ENCODE measurements at regions not wholly inside any gene's neighbourhood (a gene's known extent, or its start where the extent isn't known, plus 50 kb on each side); places are given as distances from the start of the nearest gene placed in this dataset.

GRCh38 chr5:113675166-113675565 is 161.7 kb downstream of the YTHDC2 start:
- no TSS peak for BruUV-seq (replicated peaks)
- POLR2A ChIA-PET = no interaction called here
- H3K27ac ChIP-seq (ENCODE audit: extremely low read depth, low read depth, low read length) = no peak overlapping the region
- in situ Hi-C loops (cut with MboI) = loop anchor here (25.0 kb wide), 1 partner anchor 1912 kb away; no protein-coding TSS in a partner anchor
- no peaks in the 10 kb centered on the region for H3K79me2 ChIP-seq (ENCODE audit: control insufficient read depth, insufficient read depth, low read length)
- no peak overlapping the region for H3K9ac ChIP-seq (ENCODE audit: insufficient read depth in 1 of 2, low read depth in 2 of 2, low read length in 2 of 2)
- H3K36me3 ChIP-seq (ENCODE audit: control insufficient read depth, insufficient read depth, low read length) = no peaks in the 10 kb centered on the region
- no peaks in the 10 kb centered on the region; the same call in 1 of the 2 replicates for H3K9me3 ChIP-seq (replicated peaks; ENCODE audit: control insufficient read depth, insufficient read depth, low read depth, low read length)
- CTCF ChIA-PET (ENCODE audit: low intra/inter-chr PET ratio) = no interaction called here
- FAIRE-seq (no peak), ATAC-seq (no peak), DNase-seq (ENCODE audit: extremely low read depth in 1 of 4, low spot score in 3 of 4) (no peak)
- no peak overlapping the region for H3K4me2 ChIP-seq (ENCODE audit: insufficient read depth, low read length)
- intact Hi-C loops (cut with micrococcal nuclease) = loop anchor here (5.0 to 10.0 kb wide), 3 partner anchors 780 to 1897 kb away; no protein-coding TSS in a partner anchor
- H2AFZ ChIP-seq (ENCODE audit: low read depth, low read length) = no peak overlapping the region
- WGBS (ENCODE audit: insufficient coverage, low coverage, missing lambda C conversion rate) = 3% methylated on average over 3 of the region's 3 CpGs
- H3K9me1 ChIP-seq (ENCODE audit: control insufficient read depth, insufficient read depth, low read length) = no peaks in the 10 kb centered on the region
- H4K20me1 ChIP-seq (replicated peaks; ENCODE audit: control insufficient read depth, insufficient read depth, low read length) = no peaks in the 10 kb centered on the region
- no peaks in the 10 kb centered on the region for H3K27me3 ChIP-seq (ENCODE audit: control insufficient read depth in 2 of 2, insufficient read depth in 2 of 2, low read length in 2 of 2)
- no peaks in the 10 kb centered on the region for H3K4me1 ChIP-seq (replicated peaks in 1 of 2; ENCODE audit: control insufficient read depth in 2 of 2, insufficient read depth in 2 of 2, low read length in 2 of 2)
- TF ChIP-seq ZNF197 (CRISPR knock-in tag; IDR thresholded peaks at IDR 0.05; ENCODE audit: low read depth) (no peak), CREB3L1 (IDR thresholded peaks at IDR 0.05; ENCODE audit: borderline replicate concordance, low read depth) (no peak), SNIP1 (IDR thresholded peaks at IDR 0.05; ENCODE audit: low read depth) (no peak), ARID3B (CRISPR knock-in tag; IDR thresholded peaks at IDR 0.05; ENCODE audit: borderline replicate concordance) (no peak), RBM34 (IDR thresholded peaks at IDR 0.05; ENCODE audit: borderline replicate concordance, insufficient read depth, low read length) (no peak), SMARCE1 (IDR thresholded peaks at IDR 0.05) (no peak), PTRF (tag; IDR thresholded peaks at IDR 0.05) (no peak), CBFA2T3 (IDR thresholded peaks at IDR 0.05) (no peak), ZNF778 (CRISPR knock-in tag; IDR thresholded peaks at IDR 0.05) (no peak), POLR2H (tag; IDR thresholded peaks at IDR 0.05; ENCODE audit: low read depth) (no peak), PPARD (CRISPR knock-in tag; IDR thresholded peaks at IDR 0.05) (no peak), CREB3 (tag; conservative IDR thresholded peaks at IDR 0.05; ENCODE audit: low read depth) (no peak), PATZ1 (CRISPR knock-in tag; IDR thresholded peaks at IDR 0.05; ENCODE audit: borderline replicate concordance) (no peak)
- H3K4me3 ChIP-seq = no peak overlapping the region
